Hepatocyte (in vitro differentiated cells): ENCODE measurements at regions not wholly inside any gene's neighbourhood (a gene's known extent, or its start where the extent isn't known, plus 50 kb on each side); places are given as distances from the start of the nearest gene placed in this dataset.

ENCODE experiments used
- DNase-seq: peaks from one replicate; pipeline ENCODE4 v3.0.0-alpha.2; 2016; ENCODE audit warnings: low spot score
- H2AFZ ChIP-seq: fragments of 200-600 bp; sonication (generic); 2 replicates; pipeline ENCODE4 v1.6.0; 2016; ENCODE audit warnings: antibody characterized with exemption, mild to moderate bottlenecking
- H3K27ac ChIP-seq: fragments of 200-600 bp; sonication (generic); 2 replicates; pipeline ENCODE4 v1.5.1; 2016; ENCODE audit warnings: mild to moderate bottlenecking
- H3K27me3 ChIP-seq: fragments of 200-600 bp; sonication (generic); 2 replicates; pipeline ENCODE4 v1.6.1; 2016
- H3K36me3 ChIP-seq: fragments of 200-600 bp; sonication (generic); replicated peaks from 2 replicates; pipeline ENCODE4 v1.5.1; 2016; ENCODE audit warnings: low read depth; ENCODE audit not compliant: insufficient read depth
- H3K4me1 ChIP-seq: fragments of 200-600 bp; sonication (generic); 2 replicates; pipeline ENCODE4 v1.5.1; 2016; ENCODE audit warnings: mild to moderate bottlenecking, moderate library complexity; ENCODE audit not compliant: insufficient read depth
- H3K4me2 ChIP-seq: fragments of 200-600 bp; sonication (generic); 2 replicates; pipeline ENCODE4 v1.6.0; 2016
- H3K4me3 ChIP-seq: fragments of 200-600 bp; sonication (generic); 2 replicates; pipeline ENCODE4 v1.5.1; 2016; ENCODE audit warnings: mild to moderate bottlenecking
- H3K79me2 ChIP-seq: fragments of 200-600 bp; sonication (generic); 2 replicates; pipeline ENCODE4 v1.6.0; 2017; ENCODE audit warnings: mild to moderate bottlenecking
- H3K9me2 ChIP-seq: fragments of 200-600 bp; sonication (generic); replicated peaks from 2 replicates; pipeline ENCODE4 v1.6.0; 2017; ENCODE audit warnings: mild to moderate bottlenecking; ENCODE audit not compliant: insufficient read depth
- H3K9me3 ChIP-seq: fragments of 200-600 bp; sonication (generic); 2 replicates; pipeline ENCODE4 v1.5.1; 2016; ENCODE audit warnings: low read depth, mild to moderate bottlenecking
- H4K20me1 ChIP-seq: fragments of 200-600 bp; sonication (generic); 2 replicates; pipeline ENCODE4 v1.6.0; 2016; ENCODE audit warnings: mild to moderate bottlenecking; ENCODE audit not compliant: insufficient read depth, poor library complexity, severe bottlenecking
- CTCF ChIP-seq: fragments of 200-600 bp; sonication (generic); IDR thresholded peaks from 2 replicates; pipeline ENCODE4 v1.5.1; 2016; ENCODE audit warnings: antibody characterized with exemption, mild to moderate bottlenecking; ENCODE audit not compliant: poor library complexity
- EZH2 ChIP-seq: fragments of 200-600 bp; sonication (generic); IDR thresholded peaks from 2 replicates; pipeline ENCODE4 v1.6.1; 2016; ENCODE audit warnings: antibody characterized with exemption, mild to moderate bottlenecking, borderline replicate concordance
- EZH2phosphoT487 ChIP-seq: fragments of 200-600 bp; sonication (generic); IDR thresholded peaks from one replicate; pipeline ENCODE4 v1.6.1; 2018; ENCODE audit warnings: antibody characterized with exemption, mild to moderate bottlenecking, low read depth, moderate library complexity; ENCODE audit not compliant: unreplicated experiment, severe bottlenecking
- WGBS: methylation state at CpG from one replicate; pipeline ENCODE4 v1.1.6; 2016; ENCODE audit warnings: low lambda C conversion rate; ENCODE audit errors: missing lambda C conversion rate; 5-methylcytosine and 5-hydroxymethylcytosine counted together

GRCh38 chr4:163748449-163748848 is 254.0 kb downstream of the TMA16 start:
- no peaks in the 10 kb centered on the region for H3K27me3 ChIP-seq
- H4K20me1 ChIP-seq: no peaks in the 10 kb centered on the region

GRCh38 chr4:163755013-163755412 is 260.5 kb downstream of the TMA16 start:
- Histone ChIP-seq H3K27ac (no peak overlapping the region), H3K4me1 (no peaks in the 10 kb centered on the region), H4K20me1 (no peaks in the 10 kb centered on the region), H3K36me3 (no peaks in the 10 kb centered on the region), H3K79me2 (no peaks in the 10 kb centered on the region), H3K9me2 (no peaks in the 10 kb centered on the region), H3K4me3 (no peak overlapping the region), H3K4me2 (no peak overlapping the region), H3K9me3 (no peaks in the 10 kb centered on the region), H2AFZ (no peak overlapping the region), H3K27me3 (no peaks in the 10 kb centered on the region)
- WGBS: 63% methylated on average over 3 of the region's 3 CpGs
- no peak for DNase-seq
- TF ChIP-seq EZH2phosphoT487: no peak
- no peak for TF ChIP-seq CTCF
- TF ChIP-seq EZH2: no peak

More at GRCh38 chr4:163748449-163748848, 254.0 kb downstream of the TMA16 start:
- no peak overlapping the region for H3K4me3 ChIP-seq
- no peak overlapping the region for H3K27ac ChIP-seq
- H3K4me2 ChIP-seq: no peak overlapping the region
- no peaks in the 10 kb centered on the region for H3K4me1 ChIP-seq
- H2AFZ ChIP-seq: no peak overlapping the region
- peak; percentile 4 for DNase-seq
- H3K9me3 ChIP-seq: no peaks in the 10 kb centered on the region
- WGBS: 86% methylated on average over 2 of the region's 2 CpGs
- no peak for TF ChIP-seq EZH2
- TF ChIP-seq CTCF: no peak
- no peak for TF ChIP-seq EZH2phosphoT487
- H3K36me3 ChIP-seq: no peaks in the 10 kb centered on the region
- H3K9me2 ChIP-seq: no peaks in the 10 kb centered on the region
- no peaks in the 10 kb centered on the region for H3K79me2 ChIP-seq

GRCh38 chr4:163757219-163757618 is 262.7 kb downstream of the TMA16 start:
- H3K27ac ChIP-seq: no peak overlapping the region
- H3K9me2 ChIP-seq: no peaks in the 10 kb centered on the region
- H3K36me3 ChIP-seq: no peaks in the 10 kb centered on the region
- 90% methylated on average over 1 of the region's 1 CpG for WGBS
- H3K79me2 ChIP-seq: no peaks in the 10 kb centered on the region
- H3K27me3 ChIP-seq: no peaks in the 10 kb centered on the region
- no peaks in the 10 kb centered on the region for H4K20me1 ChIP-seq
- TF ChIP-seq CTCF (no peak), EZH2phosphoT487 (no peak), EZH2 (no peak)
- no peak for DNase-seq
- no peak overlapping the region for H3K4me3 ChIP-seq
- no peaks in the 10 kb centered on the region for H3K4me1 ChIP-seq
- no peak overlapping the region for H2AFZ ChIP-seq
- no peaks in the 10 kb centered on the region for H3K9me3 ChIP-seq
- H3K4me2 ChIP-seq: no peak overlapping the region

- Histone ChIP-seq H3K36me3 (no peaks in the 10 kb centered on the region), H3K9me2 (no peaks in the 10 kb centered on the region), H3K4me2 (no peak overlapping the region), H3K9me3 (no peaks in the 10 kb centered on the region), H4K20me1 (no peaks in the 10 kb centered on the region), H3K27me3 (no peaks in the 10 kb centered on the region), H3K27ac (no peak overlapping the region), H3K4me3 (no peak overlapping the region), H3K79me2 (no peaks in the 10 kb centered on the region), H2AFZ (no peak overlapping the region), H3K4me1 (no peaks in the 10 kb centered on the region)
- no peak for DNase-seq
- TF ChIP-seq EZH2 (no peak), EZH2phosphoT487 (no peak), CTCF (no peak)
- 89% methylated on average over 1 of the region's 1 CpG for WGBS
Observed at GRCh38 chr4:163758032-163758431, 263.5 kb downstream of the TMA16 start.
